ENCODE measurements at regions not wholly inside any gene's neighbourhood (a gene's known extent, or its start where the extent isn't known, plus 50 kb on each side); places are given as distances from the start of the nearest gene placed in this dataset.
A peak's percentile ranks its signal among the peaks of the same experiment; 100 is the strongest.

DNA sequence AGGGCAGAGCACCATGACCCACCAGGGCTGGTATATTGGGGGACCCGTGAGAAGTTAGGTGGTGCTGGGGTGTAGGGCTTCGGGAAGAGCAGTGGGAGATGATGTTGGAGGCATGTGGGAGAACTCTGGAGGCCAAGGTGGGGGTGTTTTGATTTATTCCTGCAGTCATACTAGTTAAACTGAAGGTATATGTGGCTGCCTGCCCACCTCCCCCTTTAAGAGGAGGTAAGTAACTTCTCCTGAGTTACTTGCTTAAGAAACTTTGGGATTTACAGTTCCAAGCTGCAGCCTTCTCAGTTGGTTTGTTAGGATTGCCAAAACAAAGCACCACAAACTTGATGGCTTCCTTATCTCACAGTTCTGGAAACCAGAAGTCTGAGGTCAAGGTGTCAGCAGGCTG lies 73.1 kb upstream of the AGBL1 start:
- DNase-seq: no peak
- H3K4me3 ChIP-seq (ENCODE audit: low read length): no peak overlapping the region
- intact Hi-C loops (cut with DNase I): no loop called here
- 86% methylated on average over 2 of the region's 2 CpGs for WGBS
- H3K9me3 ChIP-seq (ENCODE audit: control insufficient read depth, low read length): no peaks in the 10 kb centered on the region
- ATAC-seq: no peak
- H3K4me1 ChIP-seq (ENCODE audit: control insufficient read depth, insufficient read depth, low read length): no peaks in the 10 kb centered on the region
- H3K27ac ChIP-seq (ENCODE audit: low read length): no peak overlapping the region
- no peaks in the 10 kb centered on the region for H3K27me3 ChIP-seq (ENCODE audit: control insufficient read depth, insufficient read depth)

DNA sequence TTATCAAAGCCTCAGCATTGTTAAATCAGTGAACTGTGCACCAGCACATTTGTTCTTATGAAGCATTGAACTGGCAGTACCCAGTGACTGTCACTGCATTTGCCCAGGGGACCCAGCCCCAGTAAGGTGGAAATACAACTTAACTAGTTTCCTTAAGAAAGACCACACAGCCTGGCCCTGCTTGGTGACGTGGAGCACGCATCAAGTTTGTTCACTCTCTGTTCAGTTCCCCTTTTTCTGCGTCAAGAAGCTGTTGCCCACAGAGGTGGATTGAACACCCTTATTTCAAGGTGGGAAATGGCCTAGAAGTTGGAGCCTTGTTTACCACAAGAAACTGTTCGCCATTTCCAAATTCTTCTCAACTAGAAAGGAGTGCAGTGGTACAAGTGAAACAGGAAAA lies 69.9 kb upstream of the AGBL1 start:
- DNase-seq (no peak), ATAC-seq (no peak)
- WGBS: 60% methylated on average over 4 of the region's 4 CpGs
- no peaks in the 10 kb centered on the region for H3K9me3 ChIP-seq (ENCODE audit: control insufficient read depth, low read length)
- H3K27me3 ChIP-seq (ENCODE audit: control insufficient read depth, insufficient read depth): no peaks in the 10 kb centered on the region
- H3K27ac ChIP-seq (ENCODE audit: low read length): no peak overlapping the region
- no peak overlapping the region for H3K4me3 ChIP-seq (ENCODE audit: low read length)
- H3K4me1 ChIP-seq (ENCODE audit: control insufficient read depth, insufficient read depth, low read length): no peaks in the 10 kb centered on the region
- intact Hi-C loops (cut with DNase I): no loop called here

DNA sequence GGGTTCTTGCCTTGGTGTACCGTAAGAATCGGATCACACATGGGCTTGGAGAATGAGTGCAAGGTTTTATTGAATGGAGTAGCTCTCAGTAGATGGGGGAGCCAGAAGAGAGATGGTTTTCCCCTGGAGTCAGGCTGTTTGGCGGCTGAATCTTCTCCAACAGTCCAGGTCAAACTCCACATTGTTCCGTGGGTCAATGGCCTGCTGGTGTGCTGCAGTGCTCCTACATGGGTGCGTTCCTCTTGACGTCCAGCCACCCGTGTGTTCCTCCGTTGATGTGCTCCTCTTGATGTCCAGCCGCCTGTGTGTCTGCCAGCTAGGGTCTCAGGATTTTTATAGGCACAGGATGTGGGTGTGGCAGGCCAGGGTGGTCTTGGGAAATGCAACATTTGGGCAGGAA lies 69.3 kb upstream of the AGBL1 start:
- 83% methylated on average over 9 of the region's 9 CpGs for WGBS
- Histone ChIP-seq H3K27ac (ENCODE audit: low read length) (no peak overlapping the region), H3K27me3 (ENCODE audit: control insufficient read depth, insufficient read depth) (no peaks in the 10 kb centered on the region), H3K4me1 (ENCODE audit: control insufficient read depth, insufficient read depth, low read length) (no peaks in the 10 kb centered on the region), H3K4me3 (ENCODE audit: low read length) (no peak overlapping the region), H3K9me3 (ENCODE audit: control insufficient read depth, low read length) (no peaks in the 10 kb centered on the region)
- intact Hi-C loops (cut with DNase I): no loop called here
- ATAC-seq (no peak), DNase-seq (no peak)

DNA sequence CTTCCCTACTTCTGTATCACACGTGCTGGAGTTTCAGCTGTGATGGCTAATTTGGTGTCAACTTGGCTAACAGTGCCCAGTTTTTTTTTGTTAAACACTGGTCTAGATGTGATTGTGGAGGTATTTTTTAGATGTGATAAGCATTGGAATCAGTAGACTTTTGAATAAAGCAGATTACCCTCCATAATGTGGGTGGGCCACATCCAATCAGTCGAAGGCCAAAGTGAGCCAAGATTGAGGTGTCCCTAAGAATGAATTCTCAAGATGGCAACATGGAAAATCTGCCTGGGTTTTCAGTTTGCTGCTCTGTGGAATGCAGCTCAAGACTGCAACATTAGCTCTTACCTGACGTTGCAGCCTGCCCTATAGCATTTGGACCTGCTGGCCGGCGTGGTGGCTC lies 68.8 kb upstream of the AGBL1 start:
- intact Hi-C loops (cut with DNase I): no loop called here
- 62% methylated on average over 5 of the region's 5 CpGs for WGBS
- ATAC-seq: no peak

DNA sequence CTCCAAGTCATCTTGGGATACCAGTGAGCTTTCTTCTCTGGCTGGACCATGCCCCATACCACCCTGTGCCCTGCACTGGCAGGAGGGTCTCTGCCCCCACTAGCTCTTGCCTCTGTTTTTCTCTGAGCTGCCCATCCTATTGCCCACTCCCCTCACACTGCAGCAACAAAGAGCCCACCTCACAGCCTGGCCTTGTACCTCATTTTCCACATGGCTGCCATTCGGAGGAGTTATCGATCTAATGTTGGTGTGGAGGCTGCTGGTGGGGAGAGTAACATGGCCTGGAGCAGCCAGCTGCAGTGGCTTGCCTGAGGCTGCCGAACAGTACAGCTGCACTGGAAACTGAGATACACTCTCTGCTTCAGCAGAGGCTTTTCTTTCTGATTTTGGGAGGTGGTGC lies 65.7 kb upstream of the AGBL1 start:
- Histone ChIP-seq H3K4me3 (ENCODE audit: low read length) (no peak overlapping the region), H3K9me3 (ENCODE audit: control insufficient read depth, low read length) (no peaks in the 10 kb centered on the region), H3K4me1 (ENCODE audit: control insufficient read depth, insufficient read depth, low read length) (no peaks in the 10 kb centered on the region), H3K27ac (ENCODE audit: low read length) (no peak overlapping the region), H3K27me3 (ENCODE audit: control insufficient read depth, insufficient read depth) (no peaks in the 10 kb centered on the region)
- intact Hi-C loops (cut with DNase I): no loop called here
- ATAC-seq: no peak
- WGBS: 41% methylated on average over 3 of the region's 3 CpGs
- no peak for DNase-seq

More for the DNA sequence above, 68.8 kb upstream of the AGBL1 start:
- H3K27me3 ChIP-seq (ENCODE audit: control insufficient read depth, insufficient read depth): no peaks in the 10 kb centered on the region
- H3K4me3 ChIP-seq (ENCODE audit: low read length): no peak overlapping the region
- no peaks in the 10 kb centered on the region for H3K9me3 ChIP-seq (ENCODE audit: control insufficient read depth, low read length)
- H3K4me1 ChIP-seq (ENCODE audit: control insufficient read depth, insufficient read depth, low read length): no peaks in the 10 kb centered on the region
- no peak for DNase-seq
- H3K27ac ChIP-seq (ENCODE audit: low read length): no peak overlapping the region

DNA sequence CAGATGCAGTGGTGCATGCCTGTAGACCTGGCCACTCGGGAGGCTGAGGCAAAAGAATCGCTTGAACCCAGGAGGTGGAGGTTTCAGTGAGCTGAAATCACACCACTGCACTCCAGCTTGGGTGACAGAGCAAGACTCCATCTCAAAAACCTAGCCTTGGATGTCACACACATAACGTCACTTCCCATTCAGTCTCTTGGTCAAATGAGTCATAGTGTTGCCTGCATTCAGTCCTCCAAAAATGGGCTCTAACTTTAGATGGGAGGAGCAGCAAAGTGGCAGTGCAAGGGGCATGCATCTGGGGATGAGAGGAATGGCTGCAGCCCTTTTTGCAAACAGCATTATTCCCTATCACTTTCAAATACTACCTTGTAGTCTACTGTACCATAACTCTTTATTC lies 62.9 kb upstream of the AGBL1 start:
- intact Hi-C loops (cut with DNase I): no loop called here
- Histone ChIP-seq H3K9me3 (ENCODE audit: control insufficient read depth, low read length) (no peaks in the 10 kb centered on the region), H3K27me3 (ENCODE audit: control insufficient read depth, insufficient read depth) (no peaks in the 10 kb centered on the region), H3K4me1 (ENCODE audit: control insufficient read depth, insufficient read depth, low read length) (no peaks in the 10 kb centered on the region), H3K4me3 (ENCODE audit: low read length) (no peak overlapping the region), H3K27ac (ENCODE audit: low read length) (no peak overlapping the region)
- no peak for DNase-seq
- WGBS: 65% methylated on average over 3 of the region's 3 CpGs
- no peak for ATAC-seq

DNA sequence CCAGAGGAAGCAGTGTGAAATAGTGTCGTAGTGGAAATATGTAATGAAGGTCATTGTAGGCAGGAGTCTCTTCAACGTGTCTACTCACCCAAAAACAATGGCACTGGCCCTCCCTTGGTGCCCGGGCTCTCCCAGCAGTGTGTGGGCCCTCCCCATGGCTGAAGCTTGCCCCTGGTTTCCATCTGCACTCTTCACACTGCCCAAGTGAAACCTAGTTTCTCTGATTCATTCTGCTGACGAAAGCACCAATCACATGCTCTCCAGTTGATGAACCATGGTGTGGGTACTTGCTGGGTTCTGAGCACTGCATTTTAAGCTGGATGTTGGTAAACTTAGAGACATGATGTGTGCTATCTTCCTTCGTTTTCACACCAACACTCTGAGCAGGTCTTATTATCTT lies 61.0 kb upstream of the AGBL1 start:
- WGBS: 67% methylated on average over 5 of the region's 5 CpGs
- ATAC-seq (no peak), DNase-seq (no peak)
- H3K4me3 ChIP-seq (ENCODE audit: low read length): no peak overlapping the region
- no peaks in the 10 kb centered on the region for H3K9me3 ChIP-seq (ENCODE audit: control insufficient read depth, low read length)
- no peaks in the 10 kb centered on the region for H3K4me1 ChIP-seq (ENCODE audit: control insufficient read depth, insufficient read depth, low read length)
- intact Hi-C loops (cut with DNase I): no loop called here
- no peak overlapping the region for H3K27ac ChIP-seq (ENCODE audit: low read length)
- no peaks in the 10 kb centered on the region for H3K27me3 ChIP-seq (ENCODE audit: control insufficient read depth, insufficient read depth)

DNA sequence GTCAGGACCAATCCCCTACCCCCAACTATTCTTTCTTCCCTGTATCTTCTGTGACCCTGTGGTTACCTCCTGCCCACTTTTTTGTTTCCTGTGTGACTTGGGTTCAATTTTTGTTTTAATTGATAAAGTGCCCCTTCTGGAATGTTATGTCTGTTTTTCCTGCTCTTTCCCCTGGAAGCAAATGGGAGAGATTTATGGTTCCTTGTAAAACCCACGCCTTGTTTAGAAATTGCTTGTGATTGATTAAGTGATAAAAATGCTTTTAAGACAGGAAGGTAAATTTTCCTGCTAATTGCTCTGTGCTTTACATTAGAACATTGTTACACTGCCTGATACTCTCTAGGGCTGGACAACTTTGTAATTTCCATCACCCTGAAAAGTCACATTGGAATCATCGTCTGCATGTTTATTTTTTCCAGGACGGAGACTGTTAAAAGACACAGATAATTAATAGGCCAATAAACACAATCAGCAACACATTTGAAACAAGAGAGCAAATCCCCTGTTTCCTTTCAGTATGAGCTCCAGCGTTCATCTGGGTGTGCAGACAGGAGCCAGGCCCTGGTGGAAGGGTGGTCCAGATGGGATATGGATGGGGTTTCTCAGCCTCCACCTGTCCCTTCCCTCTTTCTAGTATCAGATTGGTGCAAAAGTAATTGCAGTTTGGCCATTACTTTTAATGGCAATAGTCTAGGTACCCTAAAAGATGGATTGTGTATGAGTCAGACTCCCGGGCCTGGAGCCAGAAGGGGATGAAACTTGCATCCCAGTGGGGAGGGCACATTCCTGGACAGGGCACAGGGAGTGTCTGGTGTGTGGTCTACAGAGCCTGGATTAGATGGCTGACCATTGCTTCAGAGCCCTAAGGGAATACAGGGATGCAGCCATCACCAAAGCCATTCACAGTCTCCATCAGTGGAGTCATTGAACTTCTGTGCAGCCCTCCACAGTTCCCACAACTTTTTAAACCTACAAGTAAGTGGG lies 58.1 kb upstream of the AGBL1 start:
- Histone ChIP-seq H3K4me1 (ENCODE audit: control insufficient read depth, insufficient read depth, low read length) (no peaks in the 10 kb centered on the region), H3K9me3 (ENCODE audit: control insufficient read depth, low read length) (no peaks in the 10 kb centered on the region), H3K27ac (ENCODE audit: low read length) (no peak overlapping the region), H3K4me3 (ENCODE audit: low read length) (no peak overlapping the region), H3K27me3 (ENCODE audit: control insufficient read depth, insufficient read depth) (no peaks in the 10 kb centered on the region)
- 43% methylated on average over 5 of the region's 5 CpGs for WGBS
- DNase-seq (no peak), ATAC-seq (peak in 1 of 2 donors; percentile 20)
- intact Hi-C loops (cut with DNase I): no loop called here

DNA sequence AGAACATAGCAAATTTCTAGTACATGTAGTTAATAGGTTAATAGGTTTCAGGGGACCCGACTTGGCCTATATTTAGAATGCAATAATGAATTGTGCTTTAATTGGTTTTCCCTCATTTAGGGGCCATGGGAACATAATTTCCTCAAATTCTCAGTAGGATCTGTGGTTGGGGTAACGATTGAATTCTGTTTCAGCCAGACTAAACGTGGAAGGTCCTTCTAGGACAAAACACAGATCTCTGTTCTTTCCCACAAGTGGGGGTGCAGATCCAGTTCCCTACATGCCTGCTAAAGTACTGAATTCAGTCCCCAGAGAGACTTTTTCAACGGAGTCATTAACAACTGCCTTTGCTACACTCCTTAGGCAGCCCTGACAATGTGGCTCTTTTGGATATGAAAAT lies 50.7 kb upstream of the AGBL1 start:
- DNase-seq (no peak), ATAC-seq (no peak)
- Histone ChIP-seq H3K27ac (ENCODE audit: low read length) (no peak overlapping the region), H3K27me3 (ENCODE audit: control insufficient read depth, insufficient read depth) (no peaks in the 10 kb centered on the region), H3K9me3 (ENCODE audit: control insufficient read depth, low read length) (no peaks in the 10 kb centered on the region), H3K4me1 (ENCODE audit: control insufficient read depth, insufficient read depth, low read length) (no peaks in the 10 kb centered on the region), H3K4me3 (ENCODE audit: low read length) (no peak overlapping the region)
- intact Hi-C loops (cut with DNase I): no loop called here
- 57% methylated on average over 4 of the region's 4 CpGs for WGBS

All from right cardiac atrium (tissue), 5 donors.